OCI-LY1 (cell line): ENCODE measurements at regions not wholly inside any gene's neighbourhood (a gene's known extent, or its start where the extent isn't known, plus 50 kb on each side); places are given as distances from the start of the nearest gene placed in this dataset.

Experiments
- CTCF ChIP-seq: fragments of 200-600 bp; sonication (generic), shearing (Covaris generic); IDR thresholded peaks from 2 replicates; pipeline ENCODE4 v1.5.1; 2017; ENCODE audit warnings: mild to moderate bottlenecking, antibody characterized with exemption, low read length, moderate library complexity, mixed read lengths
- EZH2 ChIP-seq: fragments of 200-600 bp; sonication (generic), shearing (Covaris generic); IDR thresholded peaks from 2 replicates; pipeline ENCODE4 v1.8.0; 2017; ENCODE audit warnings: borderline replicate concordance, mixed run types, mild to moderate bottlenecking, antibody characterized with exemption, low read length, moderate library complexity, mixed read lengths

GRCh38 chr19:28927456-28927855 is 285.5 kb downstream of the UQCRFS1 start:
- TF ChIP-seq EZH2, result no peak
- no peak for TF ChIP-seq CTCF
